ENCODE measurements at regions not wholly inside any gene's neighbourhood (a gene's known extent, or its start where the extent isn't known, plus 50 kb on each side); places are given as distances from the start of the nearest gene placed in this dataset.
"Not testable (repeated sequence)": the region's sequence is repeated elsewhere in the genome, so short reads cannot be mapped to it uniquely, and the experiment has no call there.

GRCh38 chr3:118807349-118807748, 227.3 kb downstream of the IGSF11 start:
- DNase-seq, result not testable (repeated sequence)

GRCh38 chr3:118808723-118809122, 225.9 kb downstream of the IGSF11 start:
- no peak for DNase-seq

GRCh38 chr3:118809696-118810498, 224.7 kb downstream of the IGSF11 start:
- DNase-seq, result no peak

- DNase-seq, result no peak
Observed at GRCh38 chr3:118810499-118811035, 224.1 kb downstream of the IGSF11 start.

GRCh38 chr3:118811236-118811732, 223.4 kb downstream of the IGSF11 start:
- no peak for DNase-seq

- no peak for DNase-seq
Observed at GRCh38 chr3:118813472-118813871, 221.2 kb downstream of the IGSF11 start.

- no peak for DNase-seq
Observed at GRCh38 chr3:118817748-118818165, 216.9 kb downstream of the IGSF11 start.

GRCh38 chr3:118818386-118818785, 216.3 kb downstream of the IGSF11 start:
- DNase-seq, result no peak

- no peak for DNase-seq
Observed at GRCh38 chr3:118823626-118824025, 211.0 kb downstream of the IGSF11 start.

GRCh38 chr3:118827446-118827845, 207.2 kb downstream of the IGSF11 start:
- no peak for DNase-seq

GRCh38 chr3:118828351-118828750, 206.3 kb downstream of the IGSF11 start:
- no peak for DNase-seq

- DNase-seq, result no peak
Observed at GRCh38 chr3:118833075-118833474, 201.6 kb downstream of the IGSF11 start.

GRCh38 chr3:118838871-118839270, 195.8 kb downstream of the IGSF11 start:
- DNase-seq, result no peak

- DNase-seq, result no peak
Observed at GRCh38 chr3:118842147-118842863, 192.3 kb downstream of the IGSF11 start.

GRCh38 chr3:118846176-118846575, 188.5 kb downstream of the IGSF11 start:
- no peak for DNase-seq

Measured in hindlimb muscle (tissue), 1 donor.